Activated CD4-positive, alpha-beta T cell treated with anti-CD3 and anti-CD28 coated beads, Interleukin-2, Interleukin-6, amounts not matched to agents 100 ng/mL and 50 ng/mL, durations not matched to agents 16 hours and 8 hours (primary cell): ENCODE measurements at regions not wholly inside any gene's neighbourhood (a gene's known extent, or its start where the extent isn't known, plus 50 kb on each side); places are given as distances from the start of the nearest gene placed in this dataset.

ENCODE experiments used
- DNase-seq: peaks from one replicate; pipeline ENCODE4 v3.0.0-alpha.2; 2020

- no peak for DNase-seq
Observed at GRCh38 chr9:89748021-89748670, 143.3 kb downstream of the GADD45G start.

GRCh38 chr9:89748831-89749499 lies 144.2 kb downstream of the GADD45G start:
- DNase-seq = no peak

GRCh38 chr9:89749500-89750116 lies 144.8 kb downstream of the GADD45G start:
- DNase-seq = no peak

- DNase-seq = no peak
Observed at GRCh38 chr9:89750117-89750791, 145.4 kb downstream of the GADD45G start.

- DNase-seq = no peak
Observed at GRCh38 chr9:89751079-89751825, 146.4 kb downstream of the GADD45G start.

- DNase-seq = no peak
Observed at GRCh38 chr9:89752154-89752553, 147.3 kb downstream of the GADD45G start.

GRCh38 chr9:89753472-89754055 lies 148.8 kb downstream of the GADD45G start:
- DNase-seq = no peak

- no peak for DNase-seq
Observed at GRCh38 chr9:89754193-89754592, 149.4 kb downstream of the GADD45G start.

- DNase-seq = no peak
Observed at GRCh38 chr9:89755821-89756220, 151.0 kb downstream of the GADD45G start.

GRCh38 chr9:89756891-89757537 lies 152.2 kb downstream of the GADD45G start:
- DNase-seq = no peak

- no peak for DNase-seq
Observed at GRCh38 chr9:89757776-89758528, 153.1 kb downstream of the GADD45G start.

- no peak for DNase-seq
Observed at GRCh38 chr9:89759572-89759971, 154.8 kb downstream of the GADD45G start.

- DNase-seq = no peak
Observed at GRCh38 chr9:89760123-89760522, 155.3 kb downstream of the GADD45G start.

- no peak for DNase-seq
Observed at GRCh38 chr9:89764217-89764616, 159.4 kb downstream of the GADD45G start.

GRCh38 chr9:89765211-89765946 lies 160.6 kb downstream of the GADD45G start:
- no peak for DNase-seq

- no peak for DNase-seq
Observed at GRCh38 chr9:89766991-89767390, 162.2 kb downstream of the GADD45G start.

- DNase-seq = no peak
Observed at GRCh38 chr9:89768051-89768450, 163.2 kb downstream of the GADD45G start.

GRCh38 chr9:89768650-89769071 lies 163.8 kb downstream of the GADD45G start:
- DNase-seq = no peak

GRCh38 chr9:89770531-89771174 lies 165.8 kb downstream of the GADD45G start:
- no peak for DNase-seq

GRCh38 chr9:89771205-89771604 lies 166.4 kb downstream of the GADD45G start:
- no peak for DNase-seq
